Chondrocyte (in vitro differentiated cells): ENCODE measurements at regions not wholly inside any gene's neighbourhood (a gene's known extent, or its start where the extent isn't known, plus 50 kb on each side); places are given as distances from the start of the nearest gene placed in this dataset.
A peak's percentile ranks its signal among the peaks of the same experiment; 100 is the strongest.
"Not testable (repeated sequence)": the region's sequence is repeated elsewhere in the genome, so short reads cannot be mapped to it uniquely, and the experiment has no call there.

Source experiments
- DNase-seq: peaks from one replicate; pipeline ENCODE4 v3.0.0; 2021; ENCODE audit warnings: mixed read lengths, low spot score
- H3K27ac Mint-ChIP-seq: one replicate; pipeline ENCODE4 v1.8.0; 2021; ENCODE audit warnings: mild to moderate bottlenecking, moderate library complexity, mixed read lengths; ENCODE audit not compliant: unreplicated experiment
- H3K27me3 Mint-ChIP-seq: 2 replicates; pipeline ENCODE4 v1.8.0; 2021; ENCODE audit warnings: low read depth, mixed read lengths
- H3K36me3 Mint-ChIP-seq: 2 replicates; pipeline ENCODE4 v1.8.0; 2021; ENCODE audit warnings: low read depth, mixed read lengths
- H3K4me1 Mint-ChIP-seq: 2 replicates; pipeline ENCODE4 v1.8.0; 2021; ENCODE audit warnings: low read depth, mild to moderate bottlenecking, mixed read lengths
- H3K4me3 Mint-ChIP-seq: one replicate; pipeline ENCODE4 v1.8.0; 2021; ENCODE audit warnings: mild to moderate bottlenecking, moderate library complexity, mixed read lengths; ENCODE audit not compliant: unreplicated experiment
- H3K9me3 Mint-ChIP-seq: 2 replicates; pipeline ENCODE4 v1.8.0; 2021; ENCODE audit warnings: low read depth, mixed read lengths
- TF ChIP-seq, protein P1 (sequence below): fragments of 200-600 bp; sonication (generic); IDR thresholded peaks from 2 replicates; pipeline ENCODE4 v1.5.0; 2021; ENCODE audit warnings: antibody characterized with exemption, mild to moderate bottlenecking, moderate library complexity

DNA sequence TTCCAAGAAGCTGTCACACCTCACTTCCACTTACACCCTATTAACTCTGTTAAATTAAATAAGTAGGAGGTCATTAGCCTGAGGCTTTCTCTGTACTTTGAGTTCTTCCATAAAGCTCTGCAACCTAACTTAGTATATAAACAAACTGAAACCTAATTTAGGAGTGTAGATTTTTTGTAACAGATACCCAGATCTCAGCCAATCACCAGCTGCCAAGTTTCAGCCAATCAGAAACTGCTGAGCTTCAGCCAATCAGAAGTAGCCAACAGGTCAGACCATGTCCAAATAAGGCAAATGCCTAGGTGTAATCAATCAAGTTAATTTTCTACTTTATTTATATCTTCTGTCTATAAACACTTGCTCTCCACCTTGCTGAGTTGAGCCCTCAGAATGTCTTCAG is 142.7 kb upstream of the SULF2 start:
- Mint-ChIP-seq H3K27me3 (no peaks in the 10 kb centered on the region), H3K36me3 (no peaks in the 10 kb centered on the region)

DNA sequence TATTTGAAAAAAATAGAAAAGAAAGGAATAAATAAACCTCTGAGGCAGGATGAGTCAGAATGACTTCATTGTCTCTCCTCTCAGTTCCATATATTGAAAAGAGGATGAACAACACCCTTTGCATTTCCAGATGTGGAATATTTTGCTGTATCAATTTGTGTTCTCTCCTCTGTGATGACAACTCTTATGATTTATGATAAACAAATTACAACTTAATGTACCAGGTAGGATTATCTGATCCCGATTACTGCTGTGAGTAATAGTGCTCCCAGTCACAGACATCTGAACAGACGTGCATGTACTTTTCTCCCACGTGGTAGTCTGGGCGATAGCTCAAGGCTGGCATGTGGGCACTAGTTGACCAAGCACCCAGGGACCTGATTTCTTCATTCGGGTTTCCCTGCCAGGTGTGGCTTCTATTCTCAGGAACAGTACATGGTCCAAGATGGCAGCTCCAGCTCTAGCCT is 142.1 kb upstream of the SULF2 start:
- Mint-ChIP-seq H3K4me1 (peaks cover 32% of the 10 kb centered on the region), H3K27me3 (no peaks in the 10 kb centered on the region), H3K36me3 (no peaks in the 10 kb centered on the region), H3K27ac (no peak overlapping the region), H3K9me3 (no peaks in the 10 kb centered on the region), H3K4me3 (no peak overlapping the region)
- no peak for DNase-seq
- TF ChIP-seq, protein P1, sequence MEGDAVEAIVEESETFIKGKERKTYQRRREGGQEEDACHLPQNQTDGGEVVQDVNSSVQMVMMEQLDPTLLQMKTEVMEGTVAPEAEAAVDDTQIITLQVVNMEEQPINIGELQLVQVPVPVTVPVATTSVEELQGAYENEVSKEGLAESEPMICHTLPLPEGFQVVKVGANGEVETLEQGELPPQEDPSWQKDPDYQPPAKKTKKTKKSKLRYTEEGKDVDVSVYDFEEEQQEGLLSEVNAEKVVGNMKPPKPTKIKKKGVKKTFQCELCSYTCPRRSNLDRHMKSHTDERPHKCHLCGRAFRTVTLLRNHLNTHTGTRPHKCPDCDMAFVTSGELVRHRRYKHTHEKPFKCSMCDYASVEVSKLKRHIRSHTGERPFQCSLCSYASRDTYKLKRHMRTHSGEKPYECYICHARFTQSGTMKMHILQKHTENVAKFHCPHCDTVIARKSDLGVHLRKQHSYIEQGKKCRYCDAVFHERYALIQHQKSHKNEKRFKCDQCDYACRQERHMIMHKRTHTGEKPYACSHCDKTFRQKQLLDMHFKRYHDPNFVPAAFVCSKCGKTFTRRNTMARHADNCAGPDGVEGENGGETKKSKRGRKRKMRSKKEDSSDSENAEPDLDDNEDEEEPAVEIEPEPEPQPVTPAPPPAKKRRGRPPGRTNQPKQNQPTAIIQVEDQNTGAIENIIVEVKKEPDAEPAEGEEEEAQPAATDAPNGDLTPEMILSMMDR, result no peak

More for the DNA sequence above, 142.7 kb upstream of the SULF2 start:
- no peak for DNase-seq
- Mint-ChIP-seq H3K27ac (no peak overlapping the region), H3K9me3 (no peaks in the 10 kb centered on the region), H3K4me1 (peaks cover 27% of the 10 kb centered on the region), H3K4me3 (no peak overlapping the region)
- TF ChIP-seq, protein P1, result no peak

DNA sequence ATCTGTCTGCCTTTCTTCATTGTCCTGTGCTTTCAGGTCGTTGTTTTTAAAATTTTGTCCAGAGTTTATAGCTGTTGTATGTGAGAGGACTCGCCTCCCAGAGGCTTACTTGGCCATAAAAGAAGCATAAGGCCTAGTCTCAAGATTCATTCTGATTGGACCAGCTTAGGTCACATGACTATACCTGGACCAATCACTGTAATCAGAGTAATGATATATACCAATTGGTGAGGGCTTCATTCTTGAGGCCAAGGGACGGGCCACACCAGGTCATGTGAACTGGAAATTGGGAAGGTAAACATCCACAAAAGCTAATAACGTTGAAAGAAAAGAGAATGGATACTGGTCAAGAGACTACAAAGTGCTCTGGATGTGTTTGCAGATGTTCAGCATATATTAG is 141.4 kb upstream of the SULF2 start:
- no peak for DNase-seq
- TF ChIP-seq, protein P1, result no peak
- H3K36me3 Mint-ChIP-seq, result no peaks in the 10 kb centered on the region
- H3K4me3 Mint-ChIP-seq, result no peak overlapping the region
- no peaks in the 10 kb centered on the region for H3K9me3 Mint-ChIP-seq
- H3K27ac Mint-ChIP-seq, result no peak overlapping the region
- no peaks in the 10 kb centered on the region for H3K27me3 Mint-ChIP-seq
- H3K4me1 Mint-ChIP-seq, result peaks cover 39% of the 10 kb centered on the region

DNA sequence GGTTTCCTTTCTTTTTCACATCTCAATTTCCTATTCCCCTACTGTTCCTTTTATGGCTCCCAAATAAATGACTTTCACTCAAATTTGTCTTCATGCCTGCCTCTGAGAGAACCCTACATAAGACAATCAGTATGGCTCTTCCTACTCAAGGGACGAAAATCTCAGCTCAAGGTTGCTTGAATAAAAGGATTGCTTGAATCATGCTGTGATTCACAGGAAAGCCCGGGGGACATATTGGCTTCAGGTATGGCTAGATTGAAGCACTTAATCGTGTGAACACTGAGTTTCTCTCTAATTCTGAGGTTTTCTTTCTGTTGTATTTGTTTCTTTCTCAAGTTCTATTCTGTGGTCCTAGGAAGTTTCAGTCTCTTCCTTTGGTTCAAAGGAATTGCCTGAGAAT is 140.3 kb upstream of the SULF2 start:
- Mint-ChIP-seq H3K9me3 (no peaks in the 10 kb centered on the region), H3K4me3 (no peak overlapping the region), H3K27me3 (no peaks in the 10 kb centered on the region), H3K4me1 (peaks cover 50% of the 10 kb centered on the region), H3K36me3 (no peaks in the 10 kb centered on the region), H3K27ac (no peak overlapping the region)
- DNase-seq, result no peak
- TF ChIP-seq, protein P1, result no peak

DNA sequence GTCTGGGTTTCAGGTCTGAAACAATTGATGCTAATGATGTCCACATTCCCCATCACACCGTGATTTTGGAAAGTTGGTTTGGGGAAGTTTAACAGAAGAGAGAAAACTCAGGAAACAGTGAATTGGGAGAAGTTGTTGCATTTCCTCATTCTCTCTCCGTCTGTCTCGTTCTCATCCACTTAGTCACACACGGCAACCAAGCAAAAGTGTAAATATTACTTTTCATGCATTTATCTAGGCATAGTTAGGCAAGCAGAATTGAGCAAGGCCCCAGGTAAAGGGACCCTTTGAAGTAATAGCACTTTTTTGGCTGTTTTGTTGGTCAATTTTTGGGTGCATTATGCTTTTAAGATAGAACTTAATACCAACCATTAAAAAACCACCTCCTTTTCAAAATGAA is 137.0 kb upstream of the SULF2 start:
- Mint-ChIP-seq H3K4me3 (peak overlapping the region; percentile 43), H3K27ac (peak overlapping the region; percentile 93), H3K36me3 (peaks cover 5% of the 10 kb centered on the region), H3K4me1 (peaks cover 41% of the 10 kb centered on the region), H3K27me3 (no peaks in the 10 kb centered on the region), H3K9me3 (peaks cover 13% of the 10 kb centered on the region)
- DNase-seq, result no peak
- TF ChIP-seq, protein P1, result no peak

DNA sequence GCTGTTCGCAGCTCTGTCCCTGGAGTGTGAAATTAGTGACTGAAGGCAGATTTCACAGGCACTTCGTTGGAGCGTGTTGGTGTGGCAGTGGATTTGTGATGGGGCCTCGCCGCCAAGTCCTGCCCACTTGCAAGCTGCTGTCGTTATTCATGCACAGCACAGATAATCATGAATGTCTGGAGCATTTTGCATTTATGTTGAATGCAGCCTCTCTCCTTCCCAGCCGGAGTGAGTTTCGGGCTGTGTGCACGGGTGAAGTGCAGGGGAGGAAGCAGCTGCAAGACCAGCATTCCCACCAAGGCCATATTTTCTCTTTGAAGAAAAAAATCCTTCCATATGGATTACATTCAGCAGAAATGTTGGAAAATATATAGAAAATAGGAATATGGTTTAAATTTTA is 136.5 kb upstream of the SULF2 start:
- not testable (repeated sequence) for DNase-seq, H3K36me3 Mint-ChIP-seq

More for the DNA sequence above, 136.5 kb upstream of the SULF2 start:
- H3K4me1 Mint-ChIP-seq, result peaks cover 38% of the 10 kb centered on the region
- not testable (repeated sequence) for H3K27me3 Mint-ChIP-seq, H3K4me3 Mint-ChIP-seq
- peaks cover 16% of the 10 kb centered on the region for H3K9me3 Mint-ChIP-seq
- H3K27ac Mint-ChIP-seq, result peak overlapping the region; percentile 93
